Heart left ventricle (tissue), 16 donors: ENCODE measurements at regions not wholly inside any gene's neighbourhood (a gene's known extent, or its start where the extent isn't known, plus 50 kb on each side); places are given as distances from the start of the nearest gene placed in this dataset.

Source experiments
- ATAC-seq, 4 donors: fragments of 200-7000 bp; cut with Tn5 transposase; one replicate each; pipeline ENCODE4 v1.9.1; 2020 to 2022; ENCODE audit warnings: moderate library complexity in 4 of 4, mild to moderate bottlenecking in 3 of 4, moderate number of reproducible peaks in 1 of 4
- DNase-seq, 5 donors: peaks; one replicate each; pipeline ENCODE4 v3.0.0-alpha.2; 2020
- H3K27ac ChIP-seq, 12 donors: fragments of 200-600 bp; sonication (generic) in 4 of 12; one replicate each; pipeline versions ENCODE4 v1.5.0 to v1.8.0; 2016 to 2022; ENCODE audit warnings: mild to moderate bottlenecking in 2 of 12
- H3K27me3 ChIP-seq, 9 donors: fragments of 200-600 bp; sonication (generic) in 2 of 9; one replicate each; pipeline versions ENCODE4 v1.5.1 to v1.8.0; 2016 to 2022; ENCODE audit warnings: mild to moderate bottlenecking in 3 of 9
- H3K36me3 ChIP-seq, 9 donors: fragments of 200-600 bp; sonication (generic) in 2 of 9; one replicate each; pipeline versions ENCODE4 v1.5.0 to v1.8.0; 2018 to 2022; ENCODE audit warnings: mild to moderate bottlenecking in 2 of 9
- H3K4me1 ChIP-seq, 12 donors: fragments of 200-600 bp; sonication (generic) in 4 of 12; one replicate each; pipeline versions ENCODE4 v1.5.0 to v1.8.0; 2016 to 2022; ENCODE audit warnings: mild to moderate bottlenecking in 3 of 12
- H3K4me3 ChIP-seq, 12 donors: fragments of 200-600 bp; sonication (generic) in 4 of 12; one replicate each; pipeline versions ENCODE4 v1.5.0 to v1.8.0; 2017 to 2022; ENCODE audit warnings: mild to moderate bottlenecking in 9 of 12, moderate library complexity in 4 of 12
- H3K9me3 ChIP-seq, 12 donors: fragments of 200-600 bp; sonication (generic) in 4 of 12; one replicate each; pipeline versions ENCODE4 v1.5.0 to v1.8.0; 2016 to 2022; ENCODE audit warnings: mild to moderate bottlenecking in 1 of 12
- CTCF ChIP-seq, 12 donors: fragments of 200-600 bp; sonication (generic) in 4 of 12; IDR thresholded peaks; one replicate each; pipeline versions ENCODE4 v1.5.0 to v1.8.0; 2018 to 2022; ENCODE audit warnings: antibody characterized with exemption in 12 of 12, mild to moderate bottlenecking in 5 of 12
- POLR2A ChIP-seq, 2 donors: fragments of 450-650 bp; IDR thresholded peaks; one replicate each; pipeline ENCODE4 v1.6.1; 2017; ENCODE audit warnings: antibody characterized with exemption in 2 of 2, mild to moderate bottlenecking in 2 of 2, moderate library complexity in 2 of 2
- WGBS, 4 donors: extraction: QIAGEN DNeasy Blood & Tissue Kit in 2 of 4; methylation state at CpG; one replicate each; pipeline versions ENCODE4 v1.1.5 to v1.1.7; 2013 to 2018; 5-methylcytosine and 5-hydroxymethylcytosine counted together
- intact Hi-C, 10 donors: fragments of 100-400 bp; cut with DNase I; formaldehyde crosslinking; loops; one replicate each; pipeline versions ENCODE4 v1.11.1 to v1.14.2; 2022
- donor health status: ischemic (EF 13 %, LVEDD 7.1; RV severe dilation, severe dysfunction).
- donor health status: healthy with polysubstance abuse.
- donor health status: DM: no; HTN: yes; CAD: no.
- donor health status: DM: no; HTN: no; CAD: no.
- donor health status: ischemic (EF 25% LVEDD 6.9; RV normal size, moderate dysfunction).
- donor health status: ischemic (EF 25% LVEDD 5.7; RV mildly dilated, moderate dysfunction).
- donor health status: healthy.
- donor health status: DM: yes; HTN: yes; CAD: no.
- donor health status: ischemic (EF 35%, LVEDD 5.7; RV mildly dilated, moderate dysfunction).
- donor health status: nonischemic (EF 11% LVEDD 7.7; RV severe dilation, severe dysfunction).
- donor health status: DM: yes; HTN: yes; CAD: no.
- donor health status: PGD.
- donor health status: ischemic (EF 29% LVEDD 5.4; RV normal size, mild dysfunction).
- donor health status: nonischemic (EF 23%, LVEDD 6.1; RV moderate dilation, normal function).

- H3K4me1 ChIP-seq = no peaks in the 10 kb centered on the region
- no peak overlapping the region for H3K4me3 ChIP-seq
- H3K9me3 ChIP-seq = peaks cover 0 to 3% (median 0%) of the 10 kb centered on the region in 12 donors
- H3K36me3 ChIP-seq = no peaks in the 10 kb centered on the region
- DNase-seq (no peak), ATAC-seq (peak in 2 of 4 donors; percentile 29 to 53)
- no peaks in the 10 kb centered on the region for H3K27me3 ChIP-seq
- intact Hi-C loops = no loop called here
- no peak overlapping the region for H3K27ac ChIP-seq
- TF ChIP-seq CTCF (IDR thresholded peaks at IDR 0.05) = no peak
- TF ChIP-seq POLR2A (IDR thresholded peaks at IDR 0.05) = no peak
Measured at GRCh38 chr6:84554074-84554473, 210.3 kb downstream of the TBX18 start.

GRCh38 chr6:84553527-84553926, 210.9 kb downstream of the TBX18 start:
- WGBS, 4 donors = 24 to 48% (median 44%) methylated on average over 1 of the region's 1 CpG
- TF ChIP-seq POLR2A (IDR thresholded peaks at IDR 0.05) = no peak
- TF ChIP-seq CTCF (IDR thresholded peaks at IDR 0.05) = no peak
- Histone ChIP-seq H3K4me3 (no peak overlapping the region), H3K27ac (no peak overlapping the region), H3K36me3 (no peaks in the 10 kb centered on the region), H3K27me3 (no peaks in the 10 kb centered on the region), H3K4me1 (no peaks in the 10 kb centered on the region), H3K9me3 (peaks cover 0 to 3% (median 0%) of the 10 kb centered on the region in 12 donors)
- DNase-seq (no peak), ATAC-seq (no peak)
- intact Hi-C loops = no loop called here

- H3K36me3 ChIP-seq = no peaks in the 10 kb centered on the region
- 89 to 96% (median 93%) methylated on average over 3 to 6 of the region's 6 CpGs for WGBS, 4 donors
- no peak overlapping the region for H3K4me3 ChIP-seq
- ATAC-seq (no peak), DNase-seq (no peak)
- H3K27me3 ChIP-seq = no peaks in the 10 kb centered on the region
- no peak overlapping the region for H3K27ac ChIP-seq
- peaks cover 0 to 3% (median 0%) of the 10 kb centered on the region in 12 donors for H3K9me3 ChIP-seq
- intact Hi-C loops = no loop called here
- TF ChIP-seq CTCF (IDR thresholded peaks at IDR 0.05) (no peak), POLR2A (IDR thresholded peaks at IDR 0.05) (no peak)
- H3K4me1 ChIP-seq = no peaks in the 10 kb centered on the region
Measured at GRCh38 chr6:84551797-84552196, 212.6 kb downstream of the TBX18 start.

GRCh38 chr6:84549917-84550316, 214.5 kb downstream of the TBX18 start:
- Histone ChIP-seq H3K4me3 (no peak overlapping the region), H3K9me3 (peaks cover 0 to 3% (median 0%) of the 10 kb centered on the region in 12 donors), H3K27ac (no peak overlapping the region), H3K36me3 (no peaks in the 10 kb centered on the region), H3K4me1 (peaks cover 0 to 4% (median 0%) of the 10 kb centered on the region in 12 donors), H3K27me3 (no peaks in the 10 kb centered on the region)
- ATAC-seq (no peak), DNase-seq (no peak)
- intact Hi-C loops = no loop called here
- TF ChIP-seq CTCF (IDR thresholded peaks at IDR 0.05) (no peak), POLR2A (IDR thresholded peaks at IDR 0.05) (no peak)
- WGBS, 4 donors = 74 to 83% (median 76%) methylated on average over 4 of the region's 4 CpGs
